ENCODE measurements at regions not wholly inside any gene's neighbourhood (a gene's known extent, or its start where the extent isn't known, plus 50 kb on each side); places are given as distances from the start of the nearest gene placed in this dataset.

DNA sequence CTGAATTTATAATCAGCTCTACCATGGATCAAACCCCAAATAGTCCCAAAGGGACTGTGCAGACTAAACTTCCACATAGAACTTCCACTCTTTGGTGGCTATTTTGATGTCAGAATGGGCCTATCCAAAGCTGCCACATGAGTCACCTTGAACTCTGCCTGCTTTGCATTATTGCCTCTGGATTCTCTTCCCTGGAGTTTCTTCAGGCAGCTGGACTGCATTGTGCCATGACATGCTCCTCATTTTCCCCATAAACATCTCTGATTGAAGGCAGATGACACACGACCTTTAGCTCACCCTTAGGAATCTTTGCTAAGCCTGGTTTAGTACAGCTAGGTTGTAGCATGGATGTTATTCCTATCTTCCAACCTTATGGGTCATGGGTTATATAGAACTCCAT lies 251.7 kb downstream of the FZD1 start:
- Histone ChIP-seq H3K4me1 (ENCODE audit: control insufficient read depth, insufficient read depth, low read length) (no peaks in the 10 kb centered on the region), H3K27me3 (replicated peaks in 1 of 2; ENCODE audit: control insufficient read depth in 2 of 2, insufficient read depth in 2 of 2, low read length in 1 of 2) (no peaks in the 10 kb centered on the region), H3K4me3 (no peak overlapping the region), H3K9me3 (replicated peaks; ENCODE audit: control insufficient read depth, insufficient read depth, low read length) (no peaks in the 10 kb centered on the region), H3K36me3 (ENCODE audit: control insufficient read depth in 2 of 2, insufficient read depth in 2 of 2, low read length in 1 of 2) (no peaks in the 10 kb centered on the region), H3K27ac (ENCODE audit: control insufficient read depth, insufficient read depth) (no peak overlapping the region), H3K9ac (ENCODE audit: control insufficient read depth, insufficient read depth, low read length) (no peak overlapping the region), H4K20me1 (ENCODE audit: control insufficient read depth, insufficient read depth) (no peaks in the 10 kb centered on the region), H2AFZ (ENCODE audit: control insufficient read depth, low read depth, low read length) (no peak overlapping the region), H3K79me2 (ENCODE audit: control insufficient read depth, insufficient read depth, low read length) (no peaks in the 10 kb centered on the region), H3K4me2 (ENCODE audit: control insufficient read depth, insufficient read depth) (no peak overlapping the region)
- no TSS peak for BruUV-seq (replicated peaks)
- RAD21 ChIA-PET (ENCODE audit: unreplicated experiment): no interaction called here
- POLR2A ChIA-PET: no interaction called here
- no peak for ATAC-seq
- 6% methylated on average over 1 of the region's 1 CpG for WGBS (ENCODE audit: insufficient coverage, insufficient replicate concordance, low lambda C conversion rate, missing lambda C conversion rate)
- DNase-seq (ENCODE audit: low read depth, low spot score): no peak
- SMC1A ChIA-PET (ENCODE audit: uncharacterized antibody, unreplicated experiment): no interaction called here
- TF ChIP-seq RUNX3 (IDR thresholded peaks at IDR 0.05; ENCODE audit: low read length): no peak
- TF ChIP-seq, protein P1, sequence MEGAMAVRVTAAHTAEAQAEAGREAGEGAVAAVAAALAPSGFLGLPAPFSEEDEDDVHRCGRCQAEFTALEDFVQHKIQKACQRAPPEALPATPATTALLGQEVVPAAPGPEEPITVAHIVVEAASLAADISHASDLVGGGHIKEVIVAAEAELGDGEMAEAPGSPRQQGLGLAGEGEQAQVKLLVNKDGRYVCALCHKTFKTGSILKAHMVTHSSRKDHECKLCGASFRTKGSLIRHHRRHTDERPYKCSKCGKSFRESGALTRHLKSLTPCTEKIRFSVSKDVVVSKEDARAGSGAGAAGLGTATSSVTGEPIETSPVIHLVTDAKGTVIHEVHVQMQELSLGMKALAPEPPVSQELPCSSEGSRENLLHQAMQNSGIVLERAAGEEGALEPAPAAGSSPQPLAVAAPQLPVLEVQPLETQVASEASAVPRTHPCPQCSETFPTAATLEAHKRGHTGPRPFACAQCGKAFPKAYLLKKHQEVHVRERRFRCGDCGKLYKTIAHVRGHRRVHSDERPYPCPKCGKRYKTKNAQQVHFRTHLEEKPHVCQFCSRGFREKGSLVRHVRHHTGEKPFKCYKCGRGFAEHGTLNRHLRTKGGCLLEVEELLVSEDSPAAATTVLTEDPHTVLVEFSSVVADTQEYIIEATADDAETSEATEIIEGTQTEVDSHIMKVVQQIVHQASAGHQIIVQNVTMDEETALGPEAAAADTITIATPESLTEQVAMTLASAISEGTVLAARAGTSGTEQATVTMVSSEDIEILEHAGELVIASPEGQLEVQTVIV (IDR thresholded peaks at IDR 0.05; ENCODE audit: borderline replicate concordance, partially characterized antibody): no peak
- no peak for TF ChIP-seq STAT1 (conservative IDR thresholded peaks at IDR 0.05)
- TF ChIP-seq EP300 (IDR thresholded peaks at IDR 0.05; ENCODE audit: borderline replicate concordance in 1 of 2, control insufficient read depth in 1 of 2, low read depth in 2 of 2, low read length in 2 of 2): no peak
- TF ChIP-seq, protein P2, sequence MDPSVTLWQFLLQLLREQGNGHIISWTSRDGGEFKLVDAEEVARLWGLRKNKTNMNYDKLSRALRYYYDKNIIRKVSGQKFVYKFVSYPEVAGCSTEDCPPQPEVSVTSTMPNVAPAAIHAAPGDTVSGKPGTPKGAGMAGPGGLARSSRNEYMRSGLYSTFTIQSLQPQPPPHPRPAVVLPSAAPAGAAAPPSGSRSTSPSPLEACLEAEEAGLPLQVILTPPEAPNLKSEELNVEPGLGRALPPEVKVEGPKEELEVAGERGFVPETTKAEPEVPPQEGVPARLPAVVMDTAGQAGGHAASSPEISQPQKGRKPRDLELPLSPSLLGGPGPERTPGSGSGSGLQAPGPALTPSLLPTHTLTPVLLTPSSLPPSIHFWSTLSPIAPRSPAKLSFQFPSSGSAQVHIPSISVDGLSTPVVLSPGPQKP (IDR thresholded peaks at IDR 0.05; ENCODE audit: low read depth, low read length): no peak
- TF ChIP-seq, protein P3, sequence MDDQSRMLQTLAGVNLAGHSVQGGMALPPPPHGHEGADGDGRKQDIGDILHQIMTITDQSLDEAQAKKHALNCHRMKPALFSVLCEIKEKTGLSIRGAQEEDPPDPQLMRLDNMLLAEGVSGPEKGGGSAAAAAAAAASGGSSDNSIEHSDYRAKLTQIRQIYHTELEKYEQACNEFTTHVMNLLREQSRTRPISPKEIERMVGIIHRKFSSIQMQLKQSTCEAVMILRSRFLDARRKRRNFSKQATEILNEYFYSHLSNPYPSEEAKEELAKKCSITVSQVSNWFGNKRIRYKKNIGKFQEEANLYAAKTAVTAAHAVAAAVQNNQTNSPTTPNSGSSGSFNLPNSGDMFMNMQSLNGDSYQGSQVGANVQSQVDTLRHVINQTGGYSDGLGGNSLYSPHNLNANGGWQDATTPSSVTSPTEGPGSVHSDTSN (IDR thresholded peaks at IDR 0.05; ENCODE audit: insufficient replicate concordance, low read depth, low read length): no peak
- no peak for TF ChIP-seq BACH1 (IDR thresholded peaks at IDR 0.05; ENCODE audit: borderline replicate concordance)
- no peak for TF ChIP-seq NBN (IDR thresholded peaks at IDR 0.05)
- TF ChIP-seq ETV6 (conservative IDR thresholded peaks at IDR 0.05 in 1 of 2, IDR thresholded peaks at IDR 0.05 in 1 of 2; ENCODE audit: borderline replicate concordance in 1 of 2, low read depth in 1 of 2): no peak
- TF ChIP-seq MTA3 (IDR thresholded peaks at IDR 0.05; ENCODE audit: borderline replicate concordance, low read length): no peak
- TF ChIP-seq RBBP5 (conservative IDR thresholded peaks at IDR 0.05): no peak
- no peak for TF ChIP-seq CHD4 (IDR thresholded peaks at IDR 0.05)
- CTCF ChIA-PET: no interaction called here
- intact Hi-C loops (cut with micrococcal nuclease; ENCODE audit: unreplicated experiment): no loop called here
- in situ Hi-C loops (cut with MboI): no loop called here
- no peak for FAIRE-seq
